Prostate gland (tissue), 2 donors: ENCODE measurements at regions not wholly inside any gene's neighbourhood (a gene's known extent, or its start where the extent isn't known, plus 50 kb on each side); places are given as distances from the start of the nearest gene placed in this dataset.

ENCODE experiments used
- CTCF ChIP-seq, 4 experiments: fragments of 200-600 bp in 2 of 4; fragments of 450-650 bp in 2 of 4; sonication (generic) in 2 of 4; IDR thresholded peaks; 1 replicate in 3 of 4; 2 replicates in 1 of 4; pipeline ENCODE4 v1.5.1; 2016 to 2019; ENCODE audit warnings: antibody characterized with exemption in 4 of 4, mild to moderate bottlenecking in 2 of 4, moderate library complexity in 2 of 4
- POLR2AphosphoS5 ChIP-seq: sonication (generic); formaldehyde crosslinking; IDR thresholded peaks from one replicate; pipeline ENCODE4 v1.6.1; 2017; ENCODE audit warnings: antibody characterized with exemption

- TF ChIP-seq POLR2AphosphoS5 (no peak), CTCF (IDR thresholded peaks at IDR 0.05) (no peak)
These were observed 322.5 kb upstream of the FAM78B start for GRCh38 chr1:166489356-166489669.
